ENCODE measurements at regions not wholly inside any gene's neighbourhood (a gene's known extent, or its start where the extent isn't known, plus 50 kb on each side); places are given as distances from the start of the nearest gene placed in this dataset.

DNA sequence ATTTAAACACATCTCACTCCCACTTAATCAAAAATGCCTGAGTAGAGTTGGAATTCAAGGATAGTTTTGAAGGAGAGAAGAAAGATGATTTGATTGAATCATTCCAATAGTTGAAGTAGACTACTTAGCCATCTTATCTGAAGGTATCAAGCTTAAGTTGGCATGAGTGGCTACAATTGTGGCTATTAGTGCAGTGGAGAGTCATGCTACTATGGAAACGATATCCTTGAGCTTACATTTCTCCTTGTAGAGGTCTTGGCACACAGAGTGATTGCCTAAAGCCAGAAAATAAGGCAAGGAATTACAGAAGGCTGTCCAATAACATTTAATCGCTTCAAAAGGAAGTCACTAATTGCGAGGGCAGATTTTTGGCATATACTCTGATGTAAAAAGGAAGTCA is 1022.7 kb downstream of the IGSF11 start:
- no peak for DNase-seq

DNA sequence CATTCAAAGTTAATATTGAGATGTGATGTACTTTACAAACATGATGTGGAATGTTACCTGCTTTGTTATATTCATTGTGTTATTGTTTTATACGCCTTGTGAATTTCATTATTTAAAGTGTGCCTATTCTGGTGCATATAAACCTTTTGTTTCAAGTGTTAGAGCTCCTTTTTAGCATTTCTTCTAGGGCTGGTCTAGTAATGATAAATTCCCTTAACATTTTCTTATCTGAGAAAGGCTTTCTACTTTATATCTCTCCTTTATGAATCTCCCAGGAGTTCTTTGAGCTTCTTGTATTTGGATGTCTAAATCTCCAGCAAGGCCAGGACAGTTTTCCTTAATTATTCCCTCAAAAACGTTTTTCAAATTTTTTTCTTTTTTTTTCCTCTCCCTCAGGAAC is 1005.6 kb downstream of the IGSF11 start:
- DNase-seq = no peak

DNA sequence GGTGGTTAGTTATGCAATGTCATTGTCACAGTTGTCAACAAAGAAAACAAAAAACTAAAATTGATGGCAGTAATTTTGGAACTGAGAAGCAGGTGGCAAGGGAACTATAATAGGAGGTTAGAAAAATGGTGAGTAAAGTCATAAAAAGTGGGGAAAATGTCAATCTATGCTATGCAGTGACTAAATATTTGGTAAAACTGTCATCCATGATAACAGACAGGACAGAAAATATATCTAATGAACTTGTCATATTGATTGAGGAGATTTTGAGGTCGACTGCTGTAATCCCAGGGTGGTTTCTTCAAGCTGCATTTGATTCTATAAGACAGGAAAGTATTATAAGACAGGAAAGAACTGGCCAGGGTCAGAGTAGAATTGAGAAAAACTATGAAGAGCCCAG is 998.4 kb downstream of the IGSF11 start:
- DNase-seq = no peak

DNA sequence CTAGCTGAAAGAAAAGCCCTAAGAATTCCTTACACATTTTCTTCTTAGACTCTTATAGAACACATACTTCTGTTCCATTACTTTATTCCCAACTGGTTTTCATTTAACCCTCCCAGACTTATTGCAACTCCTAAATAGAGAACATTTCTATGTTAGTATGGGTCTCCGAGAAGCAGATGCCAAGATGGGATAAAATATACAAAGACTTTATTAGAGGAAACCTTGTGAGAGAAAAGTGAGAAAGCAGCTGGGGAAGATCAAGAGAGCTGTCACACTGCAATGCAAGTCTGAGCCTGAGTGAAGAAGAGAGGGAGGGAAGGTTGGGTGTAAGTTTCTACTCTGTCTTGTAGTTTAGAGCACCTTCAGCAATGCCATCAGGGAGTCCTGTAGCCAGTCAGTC is 979.3 kb downstream of the IGSF11 start:
- DNase-seq = no peak

DNA sequence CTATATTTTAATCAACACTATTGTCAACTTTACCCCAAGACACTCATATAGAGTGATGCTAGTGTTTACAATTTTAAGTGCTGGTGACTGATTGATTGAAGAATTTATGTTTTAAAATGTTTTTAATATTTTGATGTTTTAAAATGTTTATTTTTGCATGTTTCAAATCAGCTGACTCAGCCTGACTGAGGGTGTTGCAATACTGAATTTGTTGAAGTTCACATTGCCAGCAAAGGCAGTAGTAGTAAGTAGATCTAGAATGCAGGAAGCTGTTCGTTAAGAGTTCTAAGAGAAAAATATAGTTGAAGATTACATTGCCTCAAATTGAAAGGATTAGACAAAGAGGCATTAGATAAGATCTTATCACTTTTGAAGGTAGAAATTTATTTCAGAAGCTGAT is 977.6 kb downstream of the IGSF11 start:
- DNase-seq = no peak

DNA sequence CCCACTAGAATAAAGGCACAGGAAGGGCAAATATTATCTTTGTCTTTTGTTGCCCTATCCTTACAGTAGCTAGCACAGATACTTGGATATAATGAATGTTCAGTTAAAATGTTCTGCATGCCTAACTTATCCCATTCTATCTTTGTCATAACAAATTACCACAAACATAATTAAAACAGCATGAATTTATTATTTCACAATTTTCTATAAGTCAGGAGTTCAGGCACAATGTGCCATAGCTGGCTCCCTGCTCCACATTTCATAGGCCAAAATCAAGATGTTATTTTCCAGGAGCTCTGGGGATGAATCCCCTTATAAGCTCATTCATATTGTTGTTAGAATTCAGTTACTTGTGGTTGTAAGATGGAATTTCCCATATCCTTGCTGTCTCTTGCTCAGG is 975.5 kb downstream of the IGSF11 start:
- no peak for DNase-seq

DNA sequence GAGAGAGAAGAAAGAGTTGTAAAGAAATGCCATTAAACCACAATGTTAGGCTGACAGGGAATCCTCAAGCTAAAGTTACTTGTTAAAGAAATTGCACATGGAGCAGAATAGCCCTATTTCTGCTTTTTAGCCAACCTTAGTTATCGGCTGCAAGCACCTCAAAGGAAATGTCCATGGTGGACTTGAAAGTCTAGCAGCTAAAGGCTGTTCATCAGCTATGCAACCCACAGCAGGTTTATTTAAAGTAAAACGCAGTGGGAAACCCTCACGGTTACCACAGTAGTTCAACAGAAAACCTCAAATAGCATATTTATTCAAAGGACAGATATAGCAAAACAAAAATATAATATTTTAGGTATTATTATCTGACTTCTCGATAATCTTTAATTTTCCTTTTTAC is 967.2 kb downstream of the IGSF11 start:
- no peak for DNase-seq

DNA sequence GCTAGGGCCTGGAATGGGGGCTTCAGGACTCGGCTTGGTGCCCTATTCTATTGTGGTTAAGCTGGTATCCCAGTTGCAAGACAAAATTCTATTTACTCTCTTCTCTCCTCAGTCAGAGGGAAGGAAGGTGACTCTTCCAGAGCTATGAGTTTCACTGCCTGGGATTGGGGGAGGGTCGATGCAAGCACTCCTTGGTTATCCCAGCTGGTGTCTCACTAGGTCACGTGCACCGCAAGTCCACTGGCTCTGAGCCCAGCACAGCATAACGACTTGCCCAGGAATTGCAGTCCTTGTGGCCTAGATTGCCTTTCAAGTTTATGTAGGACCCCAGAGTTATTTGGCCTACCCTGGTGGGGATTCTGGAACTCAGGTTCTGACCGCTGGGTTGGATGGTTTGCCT is 958.8 kb downstream of the IGSF11 start:
- DNase-seq = no peak

DNA sequence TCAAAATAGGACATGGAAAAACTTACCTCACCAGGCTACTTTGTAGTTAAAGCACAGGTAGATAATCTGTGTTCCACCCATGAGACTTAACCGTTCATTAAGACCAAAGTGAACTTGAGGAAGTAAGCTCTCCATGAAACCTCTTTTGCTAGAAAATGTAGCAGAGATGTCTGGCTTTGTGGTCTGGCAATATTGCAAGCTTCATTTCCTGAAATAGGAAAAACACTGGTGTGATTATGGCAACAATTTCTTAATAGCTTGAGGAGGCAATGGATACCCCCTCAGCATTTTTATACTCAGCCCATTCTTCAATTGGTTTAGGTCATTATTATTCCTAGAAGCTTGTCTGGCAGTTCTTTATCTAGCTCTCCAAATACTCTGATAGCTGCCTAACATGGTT is 957.3 kb downstream of the IGSF11 start:
- DNase-seq = no peak

DNA sequence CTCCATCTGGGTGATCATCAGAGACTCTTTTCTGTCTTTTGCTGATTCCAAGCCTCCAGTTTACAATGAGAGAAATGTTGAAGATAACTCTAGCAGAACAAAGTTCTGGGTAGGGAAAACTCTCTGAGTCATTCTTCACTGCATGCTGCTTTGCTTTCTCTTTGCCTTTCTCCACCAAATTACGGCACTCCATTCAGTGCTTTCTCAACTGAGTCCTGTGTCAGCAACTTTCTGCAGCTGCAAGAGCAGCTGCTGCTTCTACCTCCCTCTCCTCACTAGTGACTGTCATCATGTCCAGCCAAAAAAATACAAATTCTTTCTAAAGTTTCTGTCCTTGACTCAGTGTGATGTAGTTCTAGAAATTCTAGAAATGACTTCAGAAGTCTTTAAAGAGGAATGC is 953.8 kb downstream of the IGSF11 start:
- DNase-seq = no peak

DNA sequence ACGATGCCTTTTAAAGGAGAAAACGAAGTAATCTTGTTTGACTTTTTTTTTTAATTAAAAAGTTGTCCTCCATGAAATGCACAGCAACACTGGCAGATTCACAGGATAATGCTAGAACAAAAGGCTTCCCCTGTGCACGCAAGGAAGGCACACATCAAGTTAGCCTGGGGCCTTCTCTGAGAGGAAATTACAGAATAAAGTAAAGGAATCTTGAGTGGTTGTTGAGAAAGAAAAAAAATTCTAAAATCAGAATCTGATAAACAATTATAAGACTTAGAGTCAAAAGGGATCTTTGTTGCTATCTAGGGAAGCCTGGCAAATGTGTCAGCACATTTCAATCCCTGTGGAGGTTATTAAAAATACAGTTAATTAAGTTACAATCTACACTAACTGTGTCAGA is 946.0 kb downstream of the IGSF11 start:
- DNase-seq = no peak

DNA sequence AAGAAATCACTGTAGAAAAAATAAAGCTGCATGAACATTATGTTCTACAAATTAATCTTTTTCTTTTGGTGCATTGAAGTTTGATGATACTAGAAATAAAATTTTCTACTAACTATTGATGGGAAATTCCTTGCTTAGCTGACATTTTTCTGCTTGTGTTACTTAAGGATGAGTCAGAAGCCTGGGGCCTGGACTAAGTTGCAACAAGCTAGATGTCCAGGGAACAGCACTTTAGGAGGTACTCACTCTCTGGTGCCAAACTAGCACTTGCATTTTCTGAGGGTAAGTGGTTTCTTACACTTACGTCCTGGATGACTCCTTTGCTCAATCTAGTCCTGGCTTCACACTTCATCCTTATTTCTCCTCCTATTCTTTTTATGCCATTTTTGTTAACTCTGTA is 945.1 kb downstream of the IGSF11 start:
- no peak for DNase-seq

DNA sequence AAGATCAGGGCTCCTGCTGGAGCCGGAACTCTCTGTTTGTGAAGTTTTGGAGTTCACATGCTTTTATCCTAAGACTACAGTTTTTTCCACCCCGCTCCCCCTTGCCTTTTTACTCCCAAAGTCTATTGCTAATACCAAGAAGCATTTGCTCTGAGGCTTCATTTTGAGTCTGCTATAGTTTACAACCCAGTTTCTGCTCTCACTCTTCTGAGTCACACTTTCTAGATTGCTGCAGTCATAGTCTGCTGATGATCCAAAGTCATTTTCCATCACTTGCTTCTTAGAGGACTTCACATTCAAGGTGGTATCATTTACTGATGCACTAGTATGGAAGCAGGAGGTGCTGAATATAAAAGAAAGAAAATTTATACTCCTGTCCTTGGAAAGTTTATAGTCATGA is 937.4 kb downstream of the IGSF11 start:
- no peak for DNase-seq

DNA sequence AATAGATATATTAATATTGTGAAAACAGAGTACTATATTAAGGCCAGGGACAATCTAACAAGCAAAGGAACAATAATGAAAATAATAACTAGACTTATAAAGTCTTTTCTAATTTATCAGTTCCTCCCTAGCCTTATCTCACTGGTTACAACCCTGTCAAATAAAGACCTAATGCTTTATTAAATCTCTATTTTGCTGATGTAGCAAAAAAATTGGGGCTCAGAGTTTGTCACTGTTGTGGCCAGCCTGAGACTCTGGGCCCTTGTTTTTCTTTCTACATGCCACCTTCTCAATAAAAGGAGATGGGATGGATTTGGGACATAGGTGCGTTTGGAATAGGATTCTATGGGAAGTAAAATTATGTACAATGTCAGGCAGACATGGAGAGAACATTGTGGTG is 937.0 kb downstream of the IGSF11 start:
- DNase-seq = no peak

DNA sequence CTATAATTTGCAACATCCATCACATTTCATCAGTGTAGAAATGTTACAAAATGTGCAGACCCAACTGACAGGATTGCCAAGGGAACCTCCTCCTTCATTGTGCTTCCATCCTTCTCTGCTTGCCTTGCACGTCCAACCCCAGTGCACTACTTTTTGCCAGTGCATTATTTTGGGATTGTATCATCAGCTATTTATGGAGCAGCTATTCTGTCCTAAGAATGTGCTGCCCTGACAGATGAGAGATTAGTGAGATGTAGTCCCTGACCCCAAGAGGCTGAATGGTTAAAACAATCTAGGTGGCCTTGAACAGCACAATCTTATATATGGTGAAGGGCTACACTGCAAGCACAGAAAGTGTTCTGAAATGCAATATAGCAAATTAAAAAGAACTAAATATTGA is 935.8 kb downstream of the IGSF11 start:
- no peak for DNase-seq

DNA sequence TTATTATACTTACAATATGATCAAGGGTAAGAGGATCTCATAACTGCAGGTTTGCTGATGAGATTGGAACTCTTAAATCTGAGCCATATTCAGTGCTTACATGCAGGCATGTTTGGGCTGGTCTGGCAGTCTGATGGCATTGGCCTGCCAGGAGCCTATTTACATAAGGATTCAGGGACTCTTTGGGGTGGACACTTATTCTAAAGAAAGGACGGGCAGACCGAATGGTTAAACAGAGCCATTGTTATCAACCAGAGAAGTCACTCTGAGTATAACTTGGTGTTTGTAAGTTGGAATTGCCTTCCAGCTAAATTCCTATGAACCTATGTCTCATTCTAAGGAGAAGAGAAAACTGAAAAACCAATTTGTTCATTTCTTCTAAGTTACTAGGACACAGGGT is 932.8 kb downstream of the IGSF11 start:
- no peak for DNase-seq

DNA sequence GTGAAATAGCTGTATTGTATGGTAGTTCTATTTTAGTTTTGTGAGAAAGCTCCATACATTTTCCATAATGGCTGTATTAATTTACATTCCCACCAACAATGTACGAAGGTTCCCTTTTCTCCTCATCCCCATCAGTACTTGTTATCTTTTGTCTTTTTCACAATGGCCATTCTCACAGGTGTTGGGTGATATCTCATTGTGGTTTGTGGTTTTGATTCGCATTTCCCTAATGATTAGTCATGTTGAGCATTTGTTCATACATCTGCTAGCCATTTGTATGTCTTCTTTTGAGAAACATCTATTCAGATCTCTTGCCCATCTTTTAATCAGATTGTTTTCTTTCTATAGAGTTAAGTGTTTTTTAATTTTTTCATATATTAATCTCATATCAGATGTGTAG is 931.9 kb downstream of the IGSF11 start:
- no peak for DNase-seq

DNA sequence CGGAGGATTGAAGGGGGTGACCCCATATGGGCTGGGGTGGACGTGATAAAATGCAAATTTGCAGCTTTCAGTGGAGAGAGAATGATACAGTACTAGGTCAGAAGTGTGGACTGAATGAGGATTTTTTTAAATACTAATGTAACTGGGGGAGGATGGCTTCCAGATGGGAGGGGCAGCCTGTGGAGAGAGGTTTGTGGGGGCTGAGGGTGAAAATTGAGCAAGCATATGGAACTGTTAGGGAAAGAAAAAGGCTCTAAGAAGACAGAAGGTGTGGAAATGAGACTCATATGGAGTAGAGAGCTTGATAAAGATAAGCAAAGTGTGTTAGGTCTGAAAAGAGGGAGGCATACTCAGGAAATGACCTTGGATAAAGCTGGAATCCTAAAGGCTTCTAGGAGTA is 926.4 kb downstream of the IGSF11 start:
- no peak for DNase-seq

DNA sequence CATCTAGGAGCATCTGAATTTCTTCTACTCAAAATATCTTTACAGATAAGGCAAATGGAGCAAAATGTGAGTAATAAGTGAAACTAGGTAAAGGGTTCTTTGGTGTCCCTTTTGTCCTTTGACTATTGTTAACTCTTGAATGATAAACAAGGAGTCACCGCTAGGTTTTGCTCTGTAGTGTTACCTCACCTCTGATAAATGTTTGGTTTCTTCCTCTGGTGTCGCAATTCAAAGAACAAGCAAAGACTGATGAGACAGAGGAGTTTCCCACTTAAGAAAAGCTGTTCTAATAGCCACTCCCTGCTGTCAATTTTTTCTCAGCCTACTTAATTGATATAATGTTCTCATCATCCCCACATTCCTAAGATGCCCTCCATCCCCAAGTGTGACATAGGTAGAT is 925.9 kb downstream of the IGSF11 start:
- DNase-seq = no peak

DNA sequence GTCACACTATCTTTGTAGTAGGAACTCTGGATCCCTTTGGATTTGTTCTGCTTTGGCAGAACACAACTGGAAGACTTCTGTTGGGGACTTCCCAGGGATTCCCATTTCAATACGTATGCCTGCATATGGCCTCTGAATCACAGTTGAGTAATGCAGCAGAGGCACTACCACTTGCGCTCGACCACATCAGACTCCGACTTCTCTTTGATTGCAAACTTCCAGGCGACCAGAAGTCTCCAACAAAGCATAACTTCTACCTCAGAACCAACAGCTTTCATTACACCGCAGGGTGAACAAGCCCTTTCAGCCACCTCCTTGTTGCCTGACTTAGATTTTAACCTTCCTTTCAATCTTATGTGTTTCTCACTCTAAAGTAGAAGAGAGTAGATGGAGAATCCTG is 924.4 kb downstream of the IGSF11 start:
- DNase-seq = no peak

DNA sequence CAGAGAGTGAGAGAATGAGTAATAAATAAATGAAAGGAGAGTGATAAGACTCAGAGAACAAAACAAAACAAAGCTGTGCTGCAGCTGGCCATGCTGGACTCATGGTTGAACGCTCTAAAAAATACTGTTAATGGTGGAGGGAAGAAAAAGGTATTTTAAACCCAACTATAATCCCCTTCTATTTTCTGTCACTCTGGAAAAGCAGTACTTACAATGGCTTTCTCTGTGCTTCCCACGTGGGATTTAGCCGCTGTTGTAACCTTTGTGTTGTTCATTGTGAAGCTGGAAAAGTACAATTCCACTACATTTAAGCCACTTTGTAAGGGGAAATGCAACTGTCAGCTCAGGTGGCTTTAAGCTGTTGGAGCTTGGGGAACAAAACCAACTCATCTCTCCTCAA is 917.7 kb downstream of the IGSF11 start:
- no peak for DNase-seq

DNA sequence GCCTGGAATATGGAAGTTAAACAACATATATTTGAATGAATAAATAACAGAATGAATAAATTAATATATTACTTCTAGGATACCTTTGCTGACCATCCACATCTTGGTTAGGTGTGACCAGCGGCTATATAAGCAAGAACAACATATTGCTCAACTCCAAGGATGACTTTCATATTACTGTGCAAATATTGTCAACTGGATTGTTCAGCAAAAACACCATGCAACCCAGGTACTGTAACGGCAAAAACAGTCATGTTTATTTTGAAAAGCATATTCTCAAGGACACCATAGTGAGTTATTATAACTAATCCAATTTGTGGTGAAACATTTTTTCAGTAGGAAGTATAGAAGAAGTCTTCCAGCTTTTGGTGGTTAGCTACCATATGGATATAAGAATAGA is 907.9 kb downstream of the IGSF11 start:
- no peak for DNase-seq

DNA sequence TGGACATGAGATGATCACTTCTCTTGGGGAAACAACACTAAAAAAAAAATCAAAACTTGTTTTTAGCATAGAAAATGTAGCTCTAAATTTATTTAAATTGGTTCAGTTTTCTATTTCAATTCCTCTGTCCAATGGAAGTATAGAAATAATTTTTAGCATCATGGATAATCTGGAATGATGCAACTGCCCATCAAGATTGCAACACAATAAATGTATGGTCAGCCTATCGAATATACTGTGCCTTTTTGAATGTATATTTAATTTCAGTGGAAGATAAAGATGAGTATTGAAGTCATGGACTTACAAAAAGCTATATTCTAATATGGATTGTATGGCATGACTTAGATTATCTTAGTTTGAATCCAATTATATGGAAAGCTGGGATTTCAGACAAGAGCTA is 906.7 kb downstream of the IGSF11 start:
- DNase-seq = no peak

DNA sequence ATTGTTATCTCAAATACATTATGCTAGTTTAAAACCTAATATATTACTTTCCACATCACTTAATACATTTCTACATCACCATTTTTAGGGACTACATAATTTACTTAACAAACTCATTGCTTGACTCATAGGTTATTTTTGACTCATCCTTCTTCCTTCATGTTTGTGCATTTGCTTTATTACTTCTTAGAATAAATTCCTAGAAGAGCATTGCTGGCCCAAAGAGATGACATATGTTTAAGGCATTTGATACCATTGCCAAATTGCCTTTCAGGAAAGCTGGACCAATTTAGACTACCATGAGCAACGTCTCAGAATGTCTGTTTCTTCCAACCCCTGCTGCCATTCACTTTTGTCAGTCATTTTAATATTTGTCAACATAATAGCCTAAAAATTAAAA is 905.8 kb downstream of the IGSF11 start:
- DNase-seq = no peak

DNA sequence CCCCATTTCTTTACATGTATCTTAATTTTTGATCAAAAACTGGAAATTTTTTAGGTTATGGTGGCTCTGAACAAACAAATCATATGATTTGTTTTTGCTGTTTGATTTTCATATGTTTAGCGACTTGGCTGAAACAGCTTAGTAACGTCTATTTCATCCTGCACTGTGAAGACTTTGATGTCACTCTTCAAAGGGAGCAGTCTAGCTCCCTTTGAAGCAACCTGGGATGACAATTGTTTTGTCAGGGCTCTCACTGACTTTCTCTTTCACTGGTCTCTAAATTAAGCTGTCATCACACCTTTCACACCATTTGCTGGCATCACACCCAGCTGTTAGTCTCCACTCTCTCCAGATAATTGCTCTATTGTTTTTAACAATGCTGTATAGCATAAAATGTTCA is 896.9 kb downstream of the IGSF11 start:
- DNase-seq = no peak

DNA sequence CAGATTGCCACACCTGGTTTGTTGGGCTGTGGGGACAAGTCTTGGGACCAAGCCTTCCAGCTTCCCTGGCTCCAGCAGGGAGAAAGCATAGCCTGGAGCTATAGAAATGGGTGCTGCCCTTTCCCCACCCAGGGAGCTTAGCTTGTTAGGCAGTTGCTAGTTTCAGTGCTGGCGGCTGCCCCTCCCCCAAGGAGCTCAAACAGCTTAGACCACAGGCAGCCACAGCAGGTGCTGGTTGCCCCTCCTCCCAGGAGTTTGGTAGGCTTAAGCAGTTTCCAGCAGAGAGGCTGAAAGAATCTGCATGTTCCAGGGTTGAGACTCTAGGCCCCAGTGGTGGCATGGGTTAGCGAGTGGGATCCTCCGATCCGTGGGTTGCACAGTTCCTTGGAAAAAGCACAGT is 889.7 kb downstream of the IGSF11 start:
- DNase-seq = no peak

Measured in SW 1271 (cell line).